ENCODE measurements at regions not wholly inside any gene's neighbourhood (a gene's known extent, or its start where the extent isn't known, plus 50 kb on each side); places are given as distances from the start of the nearest gene placed in this dataset.

GRCh38 chr12:75638792-75639191 is 127.4 kb upstream of the KRR1 start:
- no peak for TF ChIP-seq CTCF (IDR thresholded peaks at IDR 0.05)
- no peak for DNase-seq (ENCODE audit: low spot score)
- Histone ChIP-seq H3K27ac (no peak overlapping the region), H3K4me3 (no peak overlapping the region)

- no peak overlapping the region for H3K4me3 ChIP-seq
- no peak for DNase-seq (ENCODE audit: low spot score)
- no peak for TF ChIP-seq CTCF (IDR thresholded peaks at IDR 0.05)
- H3K27ac ChIP-seq: no peak overlapping the region
These were observed 125.2 kb upstream of the KRR1 start for GRCh38 chr12:75636607-75637006.

GRCh38 chr12:75635606-75636444 is 124.4 kb upstream of the KRR1 start:
- no peak for TF ChIP-seq CTCF (IDR thresholded peaks at IDR 0.05)
- Histone ChIP-seq H3K27ac (no peak overlapping the region), H3K4me3 (no peak overlapping the region)
- no peak for DNase-seq (ENCODE audit: low spot score)

GRCh38 chr12:75634244-75635222 is 123.1 kb upstream of the KRR1 start:
- Histone ChIP-seq H3K4me3 (no peak overlapping the region), H3K27ac (no peak overlapping the region)
- no peak for DNase-seq (ENCODE audit: low spot score)
- TF ChIP-seq CTCF (IDR thresholded peaks at IDR 0.05): no peak

- no peak overlapping the region for H3K27ac ChIP-seq
- no peak overlapping the region for H3K4me3 ChIP-seq
- TF ChIP-seq CTCF (IDR thresholded peaks at IDR 0.05): no peak
These were observed 122.4 kb upstream of the KRR1 start for GRCh38 chr12:75633789-75634188.

GRCh38 chr12:75632442-75632841 is 121.0 kb upstream of the KRR1 start:
- no peak overlapping the region for H3K4me3 ChIP-seq
- no peak for TF ChIP-seq CTCF (IDR thresholded peaks at IDR 0.05)
- DNase-seq (ENCODE audit: low spot score): no peak
- no peak overlapping the region for H3K27ac ChIP-seq

More at GRCh38 chr12:75633789-75634188, 122.4 kb upstream of the KRR1 start:
- no peak for DNase-seq (ENCODE audit: low spot score)

Measured in coronary artery (tissue), 2 donors.